Dermis microvascular lymphatic vessel endothelial cell (primary cell): ENCODE measurements at regions not wholly inside any gene's neighbourhood (a gene's known extent, or its start where the extent isn't known, plus 50 kb on each side); places are given as distances from the start of the nearest gene placed in this dataset.
A peak's percentile ranks its signal among the peaks of the same experiment; 100 is the strongest.

Source experiments
- DNase-seq, 2 donors: peaks; one replicate each; pipeline versions ENCODE4 v3.0.0 to v3.0.0-alpha.2; 2010; ENCODE audit warnings: low read depth in 2 of 2

GRCh38 chr5:166486348-166486747 is 1805.1 kb upstream of the WWC1 start:
- no peak for DNase-seq

- no peak for DNase-seq
Observed at GRCh38 chr5:166488560-166488959, 1802.9 kb upstream of the WWC1 start.

- no peak for DNase-seq
Observed at GRCh38 chr5:166493040-166493439, 1798.4 kb upstream of the WWC1 start.

- no peak for DNase-seq
Observed at GRCh38 chr5:166493612-166494011, 1797.8 kb upstream of the WWC1 start.

DNA sequence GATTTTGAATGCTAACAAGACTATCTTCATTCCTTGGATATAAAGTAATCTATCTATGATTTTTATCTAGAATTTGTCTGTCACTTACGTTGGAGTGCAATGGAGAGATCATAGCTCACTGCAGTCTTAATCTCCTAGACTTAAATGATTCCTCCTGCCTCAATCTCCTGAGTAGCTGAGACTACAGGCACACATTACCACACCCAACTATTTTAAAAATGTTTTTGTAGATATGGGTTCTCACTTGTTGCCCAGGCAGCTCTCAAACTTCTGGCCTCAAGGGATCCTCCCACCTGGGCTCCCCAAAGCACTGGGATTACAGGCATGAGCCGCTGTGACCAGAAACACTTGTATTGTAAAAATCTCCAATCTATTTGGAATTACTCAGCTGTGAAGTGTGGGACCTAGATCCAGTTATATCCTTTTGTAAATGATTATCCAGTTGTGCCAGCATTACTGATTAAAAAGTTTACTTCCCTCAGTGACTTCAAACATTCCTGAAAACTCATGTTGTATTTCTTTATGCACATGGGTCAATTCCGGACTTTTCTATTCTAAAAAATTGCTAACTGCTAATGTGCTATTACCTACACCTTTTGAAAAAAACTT is 1793.8 kb upstream of the WWC1 start:
- no peak for DNase-seq

DNA sequence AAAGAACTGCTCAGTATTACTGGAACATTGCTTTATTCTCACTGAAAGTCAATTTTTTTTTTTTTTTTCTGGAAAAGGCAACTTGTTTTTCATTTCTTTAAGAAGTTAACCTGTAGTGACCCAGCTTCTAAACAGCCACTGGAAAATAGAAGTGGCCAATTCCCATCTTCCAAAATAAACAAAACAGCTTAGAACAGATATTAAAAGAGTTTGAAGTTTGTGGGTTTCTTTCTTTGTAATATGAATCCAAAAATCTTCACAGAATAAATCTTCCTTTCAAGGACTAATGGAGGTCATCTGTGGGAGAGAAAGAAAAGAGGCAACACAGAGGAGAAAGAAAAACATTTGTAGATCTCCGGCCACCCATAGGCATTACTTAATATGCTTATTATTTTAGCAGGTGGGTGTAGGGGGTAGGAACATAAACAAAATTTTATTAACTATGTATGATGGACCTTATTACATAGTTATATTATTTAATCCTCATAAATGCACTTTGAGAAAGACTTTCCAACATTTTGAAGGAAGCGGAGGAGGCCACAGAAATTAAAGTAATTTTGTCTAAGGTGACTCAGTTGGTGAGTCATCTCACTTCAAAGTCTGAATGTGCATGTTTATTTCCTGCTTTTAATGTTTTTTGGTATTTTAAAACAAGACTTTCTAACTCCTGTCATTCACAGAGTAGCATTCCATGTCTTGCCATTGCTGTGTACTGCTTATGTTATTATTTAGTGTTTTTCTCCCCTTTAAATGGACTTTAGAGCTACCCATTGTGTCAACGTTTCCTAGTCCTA is 1791.8 kb upstream of the WWC1 start:
- no peak for DNase-seq

DNA sequence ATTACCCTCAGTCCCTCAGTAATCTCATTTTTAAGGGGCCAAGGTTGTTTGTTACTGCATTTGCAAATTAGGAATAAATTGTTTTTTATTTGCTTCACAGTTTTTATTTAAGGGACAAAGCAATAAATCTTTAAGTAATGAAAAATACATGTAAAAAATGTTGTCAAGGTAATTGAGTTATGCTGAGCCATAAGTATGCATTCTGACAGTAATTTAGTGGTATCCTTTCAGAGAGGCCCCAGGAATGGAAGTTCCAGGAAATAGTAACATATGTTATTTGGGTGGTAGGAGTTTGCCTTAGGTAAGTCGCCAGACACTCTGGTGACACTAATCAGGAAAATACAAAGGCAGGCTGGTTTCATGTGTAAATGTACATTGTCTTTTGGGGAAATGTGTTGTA is 1787.9 kb upstream of the WWC1 start:
- no peak for DNase-seq

GRCh38 chr5:166505067-166505466 is 1786.4 kb upstream of the WWC1 start:
- DNase-seq = no peak

- DNase-seq = no peak
Observed at GRCh38 chr5:166505544-166505943, 1785.9 kb upstream of the WWC1 start.

DNA sequence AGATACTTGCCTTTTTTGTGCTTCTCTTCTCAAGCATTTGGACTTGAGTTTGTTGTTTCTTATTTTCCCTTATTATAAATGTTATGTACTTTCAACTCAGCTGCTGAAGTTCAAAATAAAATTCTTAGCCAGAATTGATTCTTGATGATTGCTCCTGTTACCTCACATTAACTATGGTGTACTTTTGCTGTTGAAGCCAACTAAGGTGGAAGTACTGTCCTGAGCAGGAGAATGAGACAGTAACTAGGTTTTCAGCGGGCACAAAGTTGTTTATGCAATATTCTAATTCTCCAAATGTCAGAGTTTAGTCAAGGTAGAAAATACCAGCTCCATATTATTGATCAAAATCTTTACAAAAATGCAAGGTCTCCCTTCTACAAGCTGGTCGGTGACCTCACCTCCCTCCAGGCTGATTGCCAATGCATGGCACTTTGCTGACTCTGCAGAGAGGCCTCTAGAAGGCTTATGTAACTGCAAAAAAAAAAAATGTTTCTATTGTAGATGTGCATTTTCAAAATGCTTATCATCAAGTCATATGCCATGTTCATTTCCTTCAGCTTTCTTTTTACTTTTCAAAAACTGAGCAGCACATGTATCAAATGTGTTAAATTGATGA is 1783.5 kb upstream of the WWC1 start:
- DNase-seq = no peak

DNA sequence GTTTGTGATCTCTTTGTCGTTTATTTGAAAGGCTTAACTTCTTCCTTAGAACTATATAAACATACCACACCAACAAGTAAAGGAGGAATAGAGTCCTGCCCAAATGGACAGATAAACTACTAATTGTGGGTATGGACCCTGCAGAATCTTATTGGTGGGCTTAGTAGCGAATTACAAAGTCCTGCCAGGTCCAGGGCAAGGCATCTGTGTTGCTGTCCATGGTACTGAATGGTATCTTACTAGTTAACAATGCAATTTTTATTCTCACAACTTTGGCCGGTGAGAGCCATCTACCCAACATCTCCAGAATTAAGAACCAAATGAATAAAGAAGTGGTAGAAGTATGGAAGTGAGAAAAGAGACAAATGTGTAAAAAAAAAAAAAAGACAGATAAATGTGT is 1782.4 kb upstream of the WWC1 start:
- DNase-seq = peak in 1 of 2 donors; percentile 1

DNA sequence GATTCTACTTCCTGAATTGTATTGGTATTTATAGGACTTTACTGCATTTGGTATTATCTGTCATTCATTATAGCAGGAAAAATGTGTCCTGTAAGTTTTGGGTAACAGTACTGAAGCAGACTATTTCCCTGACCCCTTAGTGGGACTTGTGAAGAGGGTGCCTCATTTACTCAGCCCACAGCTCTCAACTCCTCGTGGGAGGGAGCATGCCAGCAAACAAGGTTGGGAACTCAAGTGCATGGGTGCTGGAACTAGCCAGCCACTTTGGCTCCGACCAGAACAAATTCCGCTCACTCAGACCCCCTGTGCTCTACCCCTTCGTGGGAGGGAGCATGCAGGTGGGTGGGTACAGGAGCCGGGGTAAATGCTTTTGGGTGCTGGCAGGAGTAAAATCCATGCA is 1773.5 kb upstream of the WWC1 start:
- DNase-seq = no peak

- DNase-seq = no peak
Observed at GRCh38 chr5:166523206-166523605, 1768.2 kb upstream of the WWC1 start.

DNA sequence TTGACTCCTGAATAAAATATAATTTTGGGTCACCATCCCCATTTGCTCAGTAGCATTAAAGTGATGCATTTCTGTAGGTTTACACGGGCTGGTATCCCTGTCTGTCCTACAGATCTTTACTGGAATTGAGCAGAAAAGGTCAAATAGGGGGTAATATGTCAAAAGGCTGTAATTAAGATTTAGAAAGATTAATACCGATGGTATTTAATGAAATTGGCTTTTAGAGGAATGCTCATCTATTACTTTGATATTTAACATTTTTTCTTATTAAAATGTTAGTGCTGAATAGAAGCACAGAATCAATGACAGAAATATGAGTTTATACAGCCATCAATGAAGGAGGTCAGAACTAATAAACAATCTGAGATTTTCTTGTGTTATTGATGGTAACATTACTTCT is 1762.2 kb upstream of the WWC1 start:
- no peak for DNase-seq

- no peak for DNase-seq
Observed at GRCh38 chr5:166532456-166533220, 1758.8 kb upstream of the WWC1 start.

GRCh38 chr5:166535641-166536040 is 1755.8 kb upstream of the WWC1 start:
- no peak for DNase-seq

DNA sequence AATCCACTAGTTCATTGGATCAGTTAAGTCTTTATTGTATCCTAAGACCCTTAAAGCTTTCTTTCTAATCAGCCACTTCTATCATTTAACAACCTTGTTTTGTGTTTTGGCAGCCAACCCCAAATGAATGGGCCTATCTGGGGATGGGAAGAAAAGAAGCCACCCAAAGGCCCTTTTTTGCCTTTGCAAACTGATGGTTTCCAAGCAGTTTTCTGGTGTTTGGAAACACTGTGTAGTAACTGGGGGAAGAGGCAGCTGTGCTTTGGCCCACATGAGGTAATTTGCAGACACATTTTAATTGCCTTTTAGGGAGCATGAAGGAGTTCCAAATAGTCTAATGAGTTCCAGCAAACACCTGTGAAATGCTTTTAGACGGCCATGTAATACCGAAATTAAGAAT is 1751.3 kb upstream of the WWC1 start:
- DNase-seq = no peak

DNA sequence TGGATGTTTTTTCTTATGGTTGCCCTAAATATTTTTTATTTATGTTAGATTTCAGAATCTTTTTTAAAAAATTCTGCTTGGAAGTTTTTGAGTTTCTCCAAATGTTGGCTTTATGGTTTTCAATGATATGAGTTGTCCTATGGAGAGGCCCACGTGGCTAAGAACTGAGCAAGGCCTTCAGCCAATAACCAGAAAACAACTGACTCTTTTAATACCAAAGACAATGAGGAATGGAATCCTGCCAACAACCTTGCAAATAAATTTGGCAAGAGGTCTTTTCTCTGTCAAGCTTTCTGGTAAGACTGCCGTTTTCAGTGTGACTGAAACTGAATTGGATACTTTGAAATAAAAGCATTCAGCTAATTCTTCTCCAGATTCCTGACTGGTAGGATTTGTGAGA is 1740.1 kb upstream of the WWC1 start:
- no peak for DNase-seq

DNA sequence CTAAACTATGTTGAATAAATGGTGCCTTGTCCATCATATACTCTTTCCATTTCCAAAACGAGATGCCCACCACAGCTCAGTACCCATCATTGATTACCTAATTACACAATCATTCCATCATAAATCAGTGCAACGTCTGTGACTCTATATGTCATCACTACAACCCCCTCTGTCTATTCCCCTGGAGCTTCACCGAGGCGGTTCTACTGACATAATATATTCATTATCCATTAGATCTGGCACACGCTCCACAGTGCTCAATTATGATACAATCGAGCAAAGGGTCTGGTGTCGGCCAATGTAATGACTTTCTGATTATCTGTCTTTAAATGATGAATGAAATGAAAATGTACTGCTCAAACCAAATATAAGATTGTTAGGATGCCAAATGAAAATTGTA is 1737.7 kb upstream of the WWC1 start:
- no peak for DNase-seq

DNA sequence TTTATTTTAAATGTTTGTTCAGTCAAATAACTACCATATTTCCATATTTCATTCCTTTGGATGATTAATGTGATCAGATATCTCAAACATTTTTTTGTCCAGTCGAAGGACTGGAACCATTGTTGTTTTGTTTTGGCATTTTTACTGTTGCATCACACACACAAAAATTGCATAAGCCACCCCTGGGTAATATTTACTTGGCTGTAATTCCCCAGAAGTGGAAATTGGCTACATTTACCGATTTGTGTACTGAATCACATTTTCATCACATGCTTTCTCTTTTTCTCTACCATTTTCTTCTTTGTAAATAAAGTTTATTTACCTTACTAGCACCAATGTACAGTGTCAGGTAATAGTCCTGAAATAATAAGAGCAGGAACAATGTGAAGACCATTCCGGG is 1729.7 kb upstream of the WWC1 start:
- DNase-seq = no peak

GRCh38 chr5:166562246-166562645 is 1729.2 kb upstream of the WWC1 start:
- DNase-seq = no peak

DNA sequence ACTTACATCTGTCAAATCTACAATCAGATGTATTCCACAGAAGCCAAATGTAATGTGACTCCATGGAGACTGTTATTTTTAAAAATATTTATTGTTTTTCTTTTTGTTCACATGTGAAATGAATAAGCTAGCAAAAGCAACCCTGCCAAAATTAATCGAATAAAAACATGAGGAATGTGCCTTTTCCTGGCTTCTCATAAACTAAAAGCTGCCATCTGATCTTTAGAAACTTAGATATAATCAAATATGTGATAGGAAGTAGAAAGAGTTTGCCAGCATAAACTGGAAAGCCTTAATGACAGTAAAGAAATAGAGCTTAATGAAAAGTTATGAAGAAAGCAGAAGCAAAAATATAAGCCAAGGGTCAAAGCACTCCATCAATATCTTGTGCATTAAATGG is 1724.7 kb upstream of the WWC1 start:
- DNase-seq = no peak
